ENCODE measurements at regions not wholly inside any gene's neighbourhood (a gene's known extent, or its start where the extent isn't known, plus 50 kb on each side); places are given as distances from the start of the nearest gene placed in this dataset.

- DNase-seq (ENCODE audit: low read depth in 2 of 2) = no peak
These were observed 366.2 kb downstream of the DHX35 start for GRCh38 chr20:39328347-39328746.

GRCh38 chr20:39326050-39326449 is 363.9 kb downstream of the DHX35 start:
- DNase-seq (ENCODE audit: low read depth in 2 of 2) = no peak

GRCh38 chr20:39318911-39319310 is 356.8 kb downstream of the DHX35 start:
- DNase-seq (ENCODE audit: low read depth in 2 of 2) = no peak

GRCh38 chr20:39312676-39313075 is 350.5 kb downstream of the DHX35 start:
- no peak for DNase-seq (ENCODE audit: low read depth in 2 of 2)

- DNase-seq (ENCODE audit: low read depth in 2 of 2) = no peak
These were observed 349.8 kb downstream of the DHX35 start for GRCh38 chr20:39311851-39312506.

- DNase-seq (ENCODE audit: low read depth in 2 of 2) = no peak
These were observed 348.3 kb downstream of the DHX35 start for GRCh38 chr20:39310363-39310995.

- DNase-seq (ENCODE audit: low read depth in 2 of 2) = no peak
These were observed 347.3 kb downstream of the DHX35 start for GRCh38 chr20:39309458-39309857.

GRCh38 chr20:39302312-39302711 is 340.2 kb downstream of the DHX35 start:
- no peak for DNase-seq (ENCODE audit: low read depth in 2 of 2)

GRCh38 chr20:39299783-39300182 is 337.6 kb downstream of the DHX35 start:
- DNase-seq (ENCODE audit: low read depth in 2 of 2) = no peak

- no peak for DNase-seq (ENCODE audit: low read depth in 2 of 2)
These were observed 336.7 kb downstream of the DHX35 start for GRCh38 chr20:39298571-39299506.

GRCh38 chr20:39298121-39298520 is 336.0 kb downstream of the DHX35 start:
- no peak for DNase-seq (ENCODE audit: low read depth in 2 of 2)

- no peak for DNase-seq (ENCODE audit: low read depth in 2 of 2)
These were observed 333.2 kb downstream of the DHX35 start for GRCh38 chr20:39295301-39295700.

GRCh38 chr20:39294137-39294725 is 332.1 kb downstream of the DHX35 start:
- no peak for DNase-seq (ENCODE audit: low read depth in 2 of 2)

- DNase-seq (ENCODE audit: low read depth in 2 of 2) = no peak
These were observed 330.1 kb downstream of the DHX35 start for GRCh38 chr20:39292193-39292736.

- peak; percentile 11 to 14 for DNase-seq (ENCODE audit: low read depth in 2 of 2)
These were observed 329.2 kb downstream of the DHX35 start for GRCh38 chr20:39291301-39291700.

- no peak for DNase-seq (ENCODE audit: low read depth in 2 of 2)
These were observed 328.4 kb downstream of the DHX35 start for GRCh38 chr20:39290575-39290974.

GRCh38 chr20:39289831-39290230 is 327.7 kb downstream of the DHX35 start:
- DNase-seq (ENCODE audit: low read depth in 2 of 2) = no peak

- no peak for DNase-seq (ENCODE audit: low read depth in 2 of 2)
These were observed 327.2 kb downstream of the DHX35 start for GRCh38 chr20:39289316-39289715.

- no peak for DNase-seq (ENCODE audit: low read depth in 2 of 2)
These were observed 321.3 kb downstream of the DHX35 start for GRCh38 chr20:39283464-39283863.

- no peak for DNase-seq (ENCODE audit: low read depth in 2 of 2)
These were observed 320.5 kb downstream of the DHX35 start for GRCh38 chr20:39282619-39283092.

GRCh38 chr20:39280875-39281274 is 318.7 kb downstream of the DHX35 start:
- DNase-seq (ENCODE audit: low read depth in 2 of 2) = no peak

All from fibroblast of skin of left quadriceps (primary cell).